ENCODE measurements at regions not wholly inside any gene's neighbourhood (a gene's known extent, or its start where the extent isn't known, plus 50 kb on each side); places are given as distances from the start of the nearest gene placed in this dataset.

GRCh38 chr2:64845273-64845905 is 143.8 kb upstream of the SLC1A4 start:
- TF ChIP-seq POLR2A (IDR thresholded peaks at IDR 0.05) (no peak), CTCF (IDR thresholded peaks at IDR 0.05) (no peak)
